ENCODE measurements at regions not wholly inside any gene's neighbourhood (a gene's known extent, or its start where the extent isn't known, plus 50 kb on each side); places are given as distances from the start of the nearest gene placed in this dataset.

- TF ChIP-seq, protein P1, sequence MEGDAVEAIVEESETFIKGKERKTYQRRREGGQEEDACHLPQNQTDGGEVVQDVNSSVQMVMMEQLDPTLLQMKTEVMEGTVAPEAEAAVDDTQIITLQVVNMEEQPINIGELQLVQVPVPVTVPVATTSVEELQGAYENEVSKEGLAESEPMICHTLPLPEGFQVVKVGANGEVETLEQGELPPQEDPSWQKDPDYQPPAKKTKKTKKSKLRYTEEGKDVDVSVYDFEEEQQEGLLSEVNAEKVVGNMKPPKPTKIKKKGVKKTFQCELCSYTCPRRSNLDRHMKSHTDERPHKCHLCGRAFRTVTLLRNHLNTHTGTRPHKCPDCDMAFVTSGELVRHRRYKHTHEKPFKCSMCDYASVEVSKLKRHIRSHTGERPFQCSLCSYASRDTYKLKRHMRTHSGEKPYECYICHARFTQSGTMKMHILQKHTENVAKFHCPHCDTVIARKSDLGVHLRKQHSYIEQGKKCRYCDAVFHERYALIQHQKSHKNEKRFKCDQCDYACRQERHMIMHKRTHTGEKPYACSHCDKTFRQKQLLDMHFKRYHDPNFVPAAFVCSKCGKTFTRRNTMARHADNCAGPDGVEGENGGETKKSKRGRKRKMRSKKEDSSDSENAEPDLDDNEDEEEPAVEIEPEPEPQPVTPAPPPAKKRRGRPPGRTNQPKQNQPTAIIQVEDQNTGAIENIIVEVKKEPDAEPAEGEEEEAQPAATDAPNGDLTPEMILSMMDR (IDR thresholded peaks at IDR 0.05), result no peak
- H3K36me3 ChIP-seq, result no peaks in the 10 kb centered on the region
- H3K9me3 ChIP-seq, result no peaks in the 10 kb centered on the region
- DNase-seq (ENCODE audit: low spot score) (no peak), ATAC-seq (ENCODE audit: insufficient number of reproducible peaks, low FRiP score, low read depth) (no peak)
- peaks cover 0 to 6% of the 10 kb centered on the region in 2 donors for H3K4me1 ChIP-seq (ENCODE audit: control insufficient read depth in 1 of 2, low read depth in 2 of 2)
- H3K27me3 ChIP-seq (replicated peaks; ENCODE audit: insufficient read depth), result no peaks in the 10 kb centered on the region
- H3K27ac ChIP-seq, result no peak overlapping the region
- no peak overlapping the region for H3K4me3 ChIP-seq
These were observed 448.0 kb upstream of the SALL3 start for GRCh38 chr18:78531637-78532036.

- DNase-seq (ENCODE audit: low spot score) (no peak), ATAC-seq (ENCODE audit: insufficient number of reproducible peaks, low FRiP score, low read depth) (no peak)
- Histone ChIP-seq H3K9me3 (no peaks in the 10 kb centered on the region), H3K27ac (no peak overlapping the region), H3K4me1 (ENCODE audit: control insufficient read depth in 1 of 2, low read depth in 2 of 2) (peaks cover 0 to 3% of the 10 kb centered on the region in 2 donors), H3K4me3 (no peak overlapping the region), H3K36me3 (no peaks in the 10 kb centered on the region), H3K27me3 (replicated peaks; ENCODE audit: insufficient read depth) (no peaks in the 10 kb centered on the region)
- TF ChIP-seq, protein P1 (IDR thresholded peaks at IDR 0.05), result no peak
These were observed 440.8 kb upstream of the SALL3 start for GRCh38 chr18:78538669-78539440.

GRCh38 chr18:78540636-78541529 is 438.7 kb upstream of the SALL3 start:
- Histone ChIP-seq H3K27ac (no peak overlapping the region), H3K36me3 (no peaks in the 10 kb centered on the region), H3K9me3 (no peaks in the 10 kb centered on the region), H3K27me3 (replicated peaks; ENCODE audit: insufficient read depth) (no peaks in the 10 kb centered on the region), H3K4me1 (ENCODE audit: control insufficient read depth in 1 of 2, low read depth in 2 of 2) (peaks cover 0 to 3% of the 10 kb centered on the region in 2 donors), H3K4me3 (no peak overlapping the region)
- no peak for ATAC-seq (ENCODE audit: insufficient number of reproducible peaks, low FRiP score, low read depth)
- DNase-seq (ENCODE audit: low spot score), result no peak
- TF ChIP-seq, protein P1 (IDR thresholded peaks at IDR 0.05), result no peak

- ATAC-seq (ENCODE audit: insufficient number of reproducible peaks, low FRiP score, low read depth) (no peak), DNase-seq (ENCODE audit: low spot score) (no peak)
- H3K9me3 ChIP-seq, result no peaks in the 10 kb centered on the region
- TF ChIP-seq, protein P1 (IDR thresholded peaks at IDR 0.05), result no peak
- peaks cover 0 to 3% of the 10 kb centered on the region in 2 donors for H3K4me1 ChIP-seq (ENCODE audit: control insufficient read depth in 1 of 2, low read depth in 2 of 2)
- no peak overlapping the region for H3K27ac ChIP-seq
- no peak overlapping the region for H3K4me3 ChIP-seq
- H3K36me3 ChIP-seq, result no peaks in the 10 kb centered on the region
- H3K27me3 ChIP-seq (replicated peaks; ENCODE audit: insufficient read depth), result no peaks in the 10 kb centered on the region
These were observed 437.4 kb upstream of the SALL3 start for GRCh38 chr18:78542204-78542603.

GRCh38 chr18:78543201-78543725 is 436.4 kb upstream of the SALL3 start:
- TF ChIP-seq, protein P1 (IDR thresholded peaks at IDR 0.05), result no peak
- Histone ChIP-seq H3K4me1 (ENCODE audit: control insufficient read depth in 1 of 2, low read depth in 2 of 2) (peaks cover 0 to 3% of the 10 kb centered on the region in 2 donors), H3K27me3 (replicated peaks; ENCODE audit: insufficient read depth) (no peaks in the 10 kb centered on the region), H3K4me3 (no peak overlapping the region), H3K36me3 (no peaks in the 10 kb centered on the region), H3K9me3 (no peaks in the 10 kb centered on the region), H3K27ac (no peak overlapping the region)
- no peak for ATAC-seq (ENCODE audit: insufficient number of reproducible peaks, low FRiP score, low read depth)
- DNase-seq (ENCODE audit: low spot score), result no peak
